8988T (cell line): ENCODE measurements at regions not wholly inside any gene's neighbourhood (a gene's known extent, or its start where the extent isn't known, plus 50 kb on each side); places are given as distances from the start of the nearest gene placed in this dataset.
"Not testable (repeated sequence)": the region's sequence is repeated elsewhere in the genome, so short reads cannot be mapped to it uniquely, and the experiment has no call there.

Source experiments
- DNase-seq: peaks from one replicate; pipeline ENCODE4 v3.0.0; 2011

- not testable (repeated sequence) for DNase-seq
Measured at GRCh38 chr5:97234380-97234779, 51.3 kb upstream of the RIOK2 start.

DNA sequence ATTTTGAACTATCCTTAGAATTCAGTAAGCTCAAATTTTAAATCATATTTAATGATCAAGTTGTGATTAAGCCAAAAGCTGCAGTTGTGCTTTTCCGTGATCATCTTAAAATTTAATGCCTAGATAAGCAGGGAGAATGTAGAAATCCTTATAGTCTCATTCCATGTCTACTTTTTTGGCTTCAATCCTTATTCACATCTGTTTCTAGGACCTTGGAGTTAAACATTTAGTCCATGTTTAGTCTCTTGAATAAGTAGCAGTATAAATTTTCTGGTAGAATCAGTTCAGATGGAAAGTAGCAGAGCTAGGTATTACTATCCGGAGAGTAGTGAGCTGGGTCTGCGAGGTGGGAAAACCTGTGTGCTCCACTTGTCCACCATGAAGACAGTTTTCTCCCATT is 59.3 kb upstream of the RIOK2 start:
- no peak for DNase-seq

DNA sequence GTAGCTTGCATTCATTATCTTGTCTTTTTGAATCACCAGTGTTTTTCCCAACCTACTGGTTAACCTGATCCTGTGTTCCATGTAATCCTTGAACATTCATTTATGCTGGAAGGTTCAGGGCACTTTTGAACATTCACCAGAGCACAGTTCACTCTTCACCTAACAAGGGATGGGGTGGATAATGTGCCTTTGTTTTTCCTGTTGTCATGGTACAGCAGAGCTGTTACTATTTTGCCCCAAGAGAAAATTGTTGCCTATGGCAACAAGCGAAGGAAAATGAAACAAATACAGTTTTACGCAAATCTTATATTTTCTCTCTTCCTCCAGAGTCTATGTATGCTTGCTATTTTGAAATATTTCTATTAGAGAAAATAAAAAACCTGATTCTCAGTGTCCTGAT is 60.3 kb upstream of the RIOK2 start:
- DNase-seq = no peak

- no peak for DNase-seq
Measured at GRCh38 chr5:97245386-97245785, 62.3 kb upstream of the RIOK2 start.

GRCh38 chr5:97250113-97250512 is 67.1 kb upstream of the RIOK2 start:
- DNase-seq = no peak

DNA sequence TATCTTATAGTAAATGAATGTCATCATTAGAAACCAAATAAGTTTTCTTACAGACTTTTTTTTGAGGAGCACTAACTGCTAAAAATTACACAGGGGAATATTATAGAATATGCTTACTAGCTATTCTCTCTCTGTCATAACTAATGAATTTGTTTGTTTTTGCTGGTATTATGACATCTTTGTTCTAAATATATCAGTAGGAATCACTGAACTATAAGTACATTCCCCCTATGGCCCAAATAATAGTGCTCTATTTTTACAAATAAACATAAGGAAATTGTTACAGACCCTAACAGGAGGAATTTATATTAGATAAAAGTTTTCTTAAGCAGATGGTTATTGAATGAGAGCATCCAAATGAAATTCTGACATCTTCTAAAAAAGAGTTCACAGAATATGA is 83.0 kb upstream of the RIOK2 start:
- DNase-seq = no peak

DNA sequence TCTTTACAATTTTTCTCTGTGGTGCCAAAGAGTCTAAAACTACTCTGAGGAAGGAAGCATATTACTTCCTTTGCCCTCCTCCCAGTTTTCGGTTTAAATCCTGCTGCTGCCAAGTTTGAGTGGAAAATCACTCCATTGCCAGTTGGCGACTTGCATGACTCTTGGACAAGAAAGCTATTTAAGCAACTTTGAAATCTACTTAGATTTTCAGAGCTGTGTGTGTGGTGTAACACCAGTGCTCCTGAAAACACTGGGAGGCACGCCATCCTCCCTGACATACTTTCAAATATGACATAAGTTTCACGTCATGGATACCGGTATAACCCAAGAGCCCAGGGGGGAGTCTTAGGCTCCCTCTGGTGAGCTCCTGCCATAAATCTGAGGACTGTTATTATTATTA is 83.5 kb upstream of the RIOK2 start:
- no peak for DNase-seq

DNA sequence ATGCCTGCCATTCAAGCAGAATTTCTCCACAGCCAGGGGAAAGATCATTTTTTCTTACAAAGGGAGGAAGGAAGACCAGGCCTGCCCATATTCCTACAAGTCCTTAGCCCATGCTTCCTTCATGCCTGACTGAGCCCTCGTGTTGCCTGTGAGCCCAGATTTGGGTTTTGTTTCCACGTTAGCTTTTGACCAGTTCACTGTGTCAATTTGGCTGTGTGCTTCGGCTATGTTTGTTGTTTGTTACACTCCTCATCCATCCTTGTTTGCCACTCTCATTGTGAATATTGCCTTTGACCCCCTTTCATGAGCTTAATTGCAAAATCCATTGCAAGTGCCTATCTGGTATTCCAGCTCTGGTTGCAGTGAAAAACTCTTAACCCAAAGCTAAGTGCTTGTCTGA is 84.7 kb upstream of the RIOK2 start:
- no peak for DNase-seq

DNA sequence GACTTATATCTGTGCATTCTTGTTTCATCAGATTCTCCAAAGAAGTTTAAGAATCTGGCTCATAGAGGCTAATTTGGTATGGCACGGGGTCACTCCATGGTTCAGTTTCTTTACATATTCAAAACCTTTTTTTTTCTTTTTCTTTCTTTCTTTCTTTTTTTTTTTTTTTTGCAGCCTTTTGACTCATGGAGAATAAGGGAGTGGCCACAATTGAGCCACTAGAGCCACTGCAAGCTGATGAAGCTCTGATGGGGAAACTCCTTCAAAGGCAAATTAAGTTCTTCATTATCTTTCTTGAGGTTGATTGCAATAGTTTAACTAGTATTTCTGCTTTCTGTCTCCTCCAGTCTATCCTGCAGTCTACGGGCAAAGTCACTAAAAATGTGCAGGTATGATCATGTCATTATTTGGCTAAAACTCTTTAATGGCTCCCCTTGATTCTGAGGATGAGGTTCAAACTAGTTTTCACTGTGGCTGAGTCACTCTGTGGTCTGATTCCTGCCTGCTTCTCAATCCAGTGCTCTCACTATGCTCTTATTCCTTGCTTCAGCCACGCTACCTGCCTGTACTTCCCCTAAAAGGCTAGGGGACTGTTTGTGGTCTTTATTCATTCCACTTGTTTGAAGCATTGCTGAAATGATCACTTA is 93.5 kb upstream of the RIOK2 start:
- no peak for DNase-seq

DNA sequence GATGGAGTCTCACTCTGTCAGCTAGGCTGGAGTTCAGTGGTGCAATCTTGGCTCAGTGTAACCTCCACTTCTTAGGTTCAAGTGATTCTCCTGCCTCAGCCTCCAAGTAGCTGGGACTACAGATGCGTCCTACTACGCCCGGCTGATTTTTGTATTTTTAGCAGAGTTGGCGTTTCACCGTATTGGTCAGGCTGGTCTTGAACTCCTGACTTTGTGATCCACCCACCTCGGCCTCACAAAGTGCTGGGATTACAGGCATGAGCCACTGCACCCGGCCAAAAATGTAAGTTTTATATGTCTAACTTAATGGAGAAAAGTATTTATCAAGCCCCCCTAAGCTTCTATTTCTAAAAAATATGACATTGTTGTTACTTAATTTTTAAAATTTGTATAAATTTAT is 98.2 kb upstream of the RIOK2 start:
- no peak for DNase-seq

- no peak for DNase-seq
Measured at GRCh38 chr5:97297063-97297703, 114.1 kb upstream of the RIOK2 start.

GRCh38 chr5:97297704-97298091 is 114.7 kb upstream of the RIOK2 start:
- no peak for DNase-seq

DNA sequence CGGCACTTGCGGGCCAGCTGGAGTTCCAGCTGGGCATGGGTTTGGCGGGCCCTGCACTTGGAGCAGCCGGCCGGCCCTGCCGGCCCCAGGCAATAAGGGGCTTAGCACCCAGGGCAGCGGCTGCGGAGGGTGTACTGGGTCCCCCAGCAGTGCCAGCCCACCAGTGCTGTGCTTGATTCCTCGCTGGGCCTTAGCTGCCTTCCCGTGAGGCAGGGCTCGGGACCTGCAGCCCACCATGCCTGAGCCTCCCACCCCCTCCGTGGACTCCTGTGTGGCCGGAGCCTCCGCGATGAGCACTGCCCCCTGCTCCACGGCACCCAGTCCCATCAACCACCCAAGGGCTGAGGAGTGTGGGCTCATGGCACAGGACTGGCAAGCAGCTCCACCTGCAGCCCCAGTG is 118.1 kb upstream of the RIOK2 start:
- not testable (repeated sequence) for DNase-seq

DNA sequence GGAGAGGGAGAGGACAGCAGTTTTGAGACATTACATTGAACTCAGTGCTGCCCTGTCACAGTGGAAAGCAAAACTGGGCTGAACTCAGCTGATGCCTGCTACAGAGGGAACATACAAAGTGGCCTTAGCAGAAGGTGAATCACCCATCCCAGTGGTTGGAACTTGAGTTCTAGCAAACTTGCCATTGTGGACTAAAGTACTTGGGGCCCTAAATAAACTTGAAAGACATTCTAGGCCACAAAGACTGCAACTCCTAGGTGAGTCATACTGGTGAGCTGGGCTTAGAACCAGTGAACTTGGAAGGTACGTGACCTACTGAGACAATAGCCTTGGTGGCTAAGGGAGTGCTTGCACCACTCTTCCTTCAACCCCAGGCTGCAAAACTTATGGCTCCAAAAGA is 155.7 kb upstream of the RIOK2 start:
- DNase-seq = no peak

DNA sequence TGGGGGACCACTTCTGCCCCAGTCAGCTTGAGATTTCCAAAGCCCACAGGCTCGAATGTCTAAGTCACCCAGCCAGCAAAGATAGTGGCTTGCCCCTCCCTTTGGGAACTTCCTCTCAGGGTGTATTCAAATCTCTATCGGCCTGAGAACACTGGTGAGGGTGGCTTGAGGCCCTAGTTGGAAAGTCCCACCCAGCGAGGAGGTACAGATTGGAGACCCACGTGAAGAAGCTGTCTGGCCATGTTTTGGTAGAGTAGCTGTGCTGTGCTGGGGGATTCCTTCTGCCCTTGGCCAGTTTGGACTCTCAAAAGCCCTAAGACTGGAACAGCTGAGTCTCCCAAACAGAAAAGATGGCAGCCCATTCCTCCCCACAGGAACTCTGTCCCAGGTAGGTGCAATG is 172.7 kb upstream of the RIOK2 start:
- DNase-seq = no peak

DNA sequence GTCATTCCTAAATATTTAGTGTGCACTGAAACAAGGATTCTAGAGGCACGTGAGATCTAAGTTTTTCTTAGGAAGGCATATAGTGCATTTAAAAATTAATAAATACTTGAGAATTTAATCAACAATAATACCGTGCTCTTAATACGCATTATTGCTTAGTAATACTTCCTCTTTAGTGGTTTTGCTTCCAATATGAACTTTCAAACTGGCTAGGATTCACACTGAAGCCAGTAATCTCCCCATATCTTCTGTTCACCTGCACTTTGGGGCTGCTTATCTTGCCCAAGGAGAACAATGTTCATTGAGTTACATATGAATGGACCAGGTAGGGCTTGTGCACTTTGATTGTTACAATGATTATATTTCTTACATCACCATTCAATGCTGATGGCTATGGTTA is 180.5 kb upstream of the RIOK2 start:
- DNase-seq = no peak

DNA sequence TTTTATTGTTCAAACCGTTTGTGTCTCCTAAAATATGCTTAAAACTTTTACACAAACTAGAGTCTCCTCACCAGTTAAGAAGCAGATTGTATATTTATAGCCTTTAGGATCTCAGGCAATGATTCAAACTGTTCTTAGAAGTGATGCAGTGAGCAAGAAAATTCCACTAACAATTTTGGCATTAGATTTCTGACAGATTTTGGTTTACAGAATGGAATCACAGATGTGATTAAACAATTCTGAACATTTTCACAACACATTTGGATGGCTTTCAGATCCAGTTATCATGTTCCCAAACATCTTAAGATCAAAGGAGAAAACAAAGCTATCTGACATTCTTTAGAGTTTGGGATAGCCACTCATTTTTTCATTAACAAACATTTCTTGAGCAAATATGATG is 181.7 kb upstream of the RIOK2 start:
- DNase-seq = no peak

DNA sequence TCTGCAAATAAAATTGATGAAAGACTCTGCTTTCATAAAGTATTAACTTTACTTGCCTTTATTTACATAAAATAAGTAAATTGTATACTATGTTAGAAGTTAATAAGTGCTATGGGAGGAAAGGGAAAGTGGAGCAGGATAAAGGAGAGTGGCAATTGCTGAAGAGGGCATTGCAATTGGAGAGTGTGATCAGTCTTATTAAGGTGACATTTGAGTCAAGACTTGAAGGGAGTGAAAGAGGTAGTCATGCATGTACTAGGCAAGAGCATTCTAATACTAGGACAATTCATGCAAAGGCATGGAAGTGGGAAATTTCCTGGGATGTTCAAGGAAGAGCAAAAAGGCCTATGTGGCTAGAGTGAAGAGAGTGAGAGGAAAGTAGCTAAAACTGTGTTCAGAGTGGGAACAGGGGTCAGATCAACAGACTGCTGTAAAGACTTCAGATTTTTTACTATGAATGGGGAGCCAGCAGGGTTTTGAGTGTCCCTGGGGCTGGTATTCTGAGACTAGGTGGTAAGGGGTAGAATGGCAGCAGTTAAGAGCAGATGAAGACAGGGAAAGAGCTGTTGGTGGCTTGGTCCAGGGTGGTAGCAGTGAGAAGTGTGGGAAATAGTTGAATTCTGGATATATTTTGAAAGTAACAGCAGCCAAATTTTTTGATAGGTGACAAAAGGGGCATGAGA is 182.3 kb upstream of the RIOK2 start:
- DNase-seq = no peak

- DNase-seq = no peak
Measured at GRCh38 chr5:97365918-97366317, 182.9 kb upstream of the RIOK2 start.

GRCh38 chr5:97375959-97376358 is 192.9 kb upstream of the RIOK2 start:
- DNase-seq = no peak

DNA sequence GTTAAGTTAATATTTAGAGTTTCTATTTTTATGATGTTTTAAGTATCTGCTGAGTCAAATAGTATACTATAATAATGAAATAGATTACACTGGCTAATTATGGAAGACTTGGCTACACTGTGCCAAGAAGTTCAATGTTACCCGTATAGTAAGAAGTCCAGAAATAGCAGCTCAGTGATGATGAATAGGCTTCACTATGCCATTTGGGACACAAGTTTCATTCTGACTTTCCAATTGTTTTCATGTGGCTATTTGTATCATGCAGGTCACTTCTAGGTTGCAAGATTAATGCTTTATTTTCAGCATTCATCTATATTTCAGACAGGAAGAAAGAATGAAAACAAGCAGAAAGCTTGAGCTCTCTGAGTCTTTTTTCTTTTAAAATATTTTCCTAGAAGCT is 194.5 kb upstream of the RIOK2 start:
- DNase-seq = no peak

DNA sequence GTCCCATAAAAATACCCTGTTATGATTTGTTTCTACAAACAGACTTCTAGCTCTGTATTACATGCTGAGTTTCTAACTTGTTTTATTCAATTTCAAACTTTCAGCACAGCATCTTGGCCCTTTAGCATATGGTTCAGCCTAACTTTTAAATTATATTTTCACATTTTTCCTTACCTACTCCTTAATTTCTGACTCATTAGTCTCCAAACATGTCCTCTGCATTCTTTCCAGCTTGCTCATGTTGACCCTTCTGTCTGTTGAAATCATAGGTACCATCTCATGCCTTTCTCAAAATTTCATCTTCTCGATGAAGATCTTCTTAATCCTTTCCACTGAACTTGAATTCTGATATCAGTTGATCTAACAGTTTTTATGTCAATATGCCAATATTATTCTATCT is 200.9 kb upstream of the RIOK2 start:
- DNase-seq = no peak

GRCh38 chr5:97388794-97389193 is 205.7 kb upstream of the RIOK2 start:
- DNase-seq = no peak

DNA sequence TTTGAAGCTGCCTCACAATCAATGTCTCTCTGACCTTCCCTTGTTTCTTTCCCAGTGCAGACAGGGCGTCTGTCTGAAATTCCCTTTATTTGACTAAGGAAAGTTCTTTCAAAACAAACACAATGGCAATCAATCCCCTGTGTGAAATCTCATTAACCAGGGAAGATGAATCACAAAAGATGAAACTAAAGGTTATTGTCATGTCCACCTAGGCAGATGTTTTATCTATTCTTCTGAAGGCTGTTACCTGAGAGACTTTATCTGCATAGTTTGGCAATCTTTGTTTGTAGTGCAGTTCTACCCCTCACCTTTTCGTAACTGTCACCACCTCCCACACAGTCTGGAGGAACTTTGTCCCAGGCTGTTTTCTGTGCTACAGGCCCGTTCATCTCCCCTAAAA is 217.5 kb upstream of the RIOK2 start:
- DNase-seq = no peak

GRCh38 chr5:97405941-97406340 is 222.9 kb upstream of the RIOK2 start:
- DNase-seq = no peak
